A549 (cell line): ENCODE measurements at regions not wholly inside any gene's neighbourhood (a gene's known extent, or its start where the extent isn't known, plus 50 kb on each side); places are given as distances from the start of the nearest gene placed in this dataset.
"Not testable (repeated sequence)": the region's sequence is repeated elsewhere in the genome, so short reads cannot be mapped to it uniquely, and the experiment has no call there.

ENCODE experiments used
- ATAC-seq, 2 experiments: fragments of 200-7000 bp in 1 of 2; fragments of >200 bp in 1 of 2; cut with Nextera tagmentation in 1 of 2; cut with Tn5 transposase in 1 of 2; 3 replicates each; pipeline versions ENCODE4 v1.8.0 to v1.9.1; 2018 to 2020; ENCODE audit warnings: mild to moderate bottlenecking in 1 of 2, moderate library complexity in 1 of 2
- CTCF ChIA-PET: fragments of 300-600 bp; sonication (Branson Sonifier 250); formaldehyde crosslinking; extraction: SDS; loops from one replicate; lab custom pipeline; 2021; ENCODE audit warnings: antibody characterized with exemption, inconsistent platforms; lab: Yijun Ruan, JAX
- POLR2A ChIA-PET: fragments of 350-600 bp; formaldehyde crosslinking; extraction: SDS; loops from one replicate; lab custom pipeline; 2021; ENCODE audit warnings: antibody characterized with exemption, inconsistent platforms; lab: Yijun Ruan, JAX
- DNase-seq, 2 experiments: peaks; one replicate each; pipeline versions ENCODE4 v3.0.0 to v3.0.0-alpha.2; 2011 to 2016; ENCODE audit warnings: low read depth in 1 of 2, low spot score in 1 of 2
- FAIRE-seq: peaks from 2 replicates; lab custom pipeline; 2011; peaks lifted over from hg19 to GRCh38; lab: Jason Lieb, UNC
- H3K27ac ChIP-seq, 2 experiments: fragments of >200 bp; sonication (Bioruptor Twin); formaldehyde crosslinking; 3 replicates each; pipeline ENCODE4 v1.5.1; 2016 to 2017
- H3K4me1 ChIP-seq: fragments of >200 bp; sonication (Bioruptor Twin); formaldehyde crosslinking; 3 replicates; pipeline ENCODE4 v1.6.1; 2016
- H3K4me2 ChIP-seq: fragments of >200 bp; sonication (Bioruptor Twin); formaldehyde crosslinking; 3 replicates; pipeline ENCODE4 v1.6.1; 2016
- H3K4me3 ChIP-seq: fragments of >200 bp; sonication (Bioruptor Twin); formaldehyde crosslinking; 3 replicates; pipeline ENCODE4 v1.5.1; 2016
- H3K9me3 ChIP-seq: fragments of >200 bp; sonication (Bioruptor Twin); formaldehyde crosslinking; 3 replicates; pipeline ENCODE4 v1.6.1; 2016
- ATOH8 ChIP-seq: fragments of 250-450 bp; sonication (Bioruptor Pico); IDR thresholded peaks from 2 replicates; pipeline ENCODE4 v1.5.0; 2020; ENCODE audit warnings: low read depth, mild to moderate bottlenecking, moderate library complexity
- BCL3 ChIP-seq: fragments of >200 bp; sonication (Bioruptor Twin); formaldehyde crosslinking; IDR thresholded peaks from 3 replicates; pipeline ENCODE4 v1.6.1; 2016
- CBX8 ChIP-seq: fragments of 200-600 bp; sonication (generic); IDR thresholded peaks from 2 replicates; pipeline ENCODE4 v1.6.1; 2016
- ELK1 ChIP-seq: fragments of 150-350 bp; IDR thresholded peaks from 2 replicates; pipeline ENCODE4 v1.6.1; 2014; ENCODE audit warnings: low read depth, mild to moderate bottlenecking, low read length
- FOSL2 ChIP-seq, 2 experiments: fragments of 450-650 bp in 1 of 2; fragments of >200 bp in 1 of 2; sonication (Bioruptor Twin) in 1 of 2; formaldehyde crosslinking; IDR thresholded peaks; 2 replicates each; pipeline versions ENCODE4 v1.5.0 to v1.6.1; 2016 to 2020; ENCODE audit warnings: mild to moderate bottlenecking in 1 of 2, moderate library complexity in 1 of 2
- FOXS1 ChIP-seq: fragments of 250-450 bp; sonication (Bioruptor Pico); IDR thresholded peaks from 2 replicates; pipeline ENCODE4 v1.5.0; 2020; ENCODE audit warnings: mild to moderate bottlenecking, moderate library complexity
- GATA3 ChIP-seq: IDR thresholded peaks from 2 replicates; pipeline ENCODE4 v1.6.1; 2012; ENCODE audit warnings: borderline replicate concordance
- MAZ ChIP-seq: fragments of 150-350 bp; IDR thresholded peaks from 2 replicates; pipeline ENCODE4 v1.6.1; 2014; ENCODE audit warnings: antibody characterized with exemption, low read depth, low read length, borderline replicate concordance
- MYC ChIP-seq: IDR thresholded peaks from 2 replicates; pipeline ENCODE4 v1.6.1; 2012; ENCODE audit warnings: mild to moderate bottlenecking, inconsistent platforms, low read length, improper control_type of control experiment, borderline replicate concordance
- NR3C1 ChIP-seq: fragments of >200 bp; sonication (Bioruptor Twin); formaldehyde crosslinking; IDR thresholded peaks from 3 replicates; pipeline ENCODE4 v1.6.1; 2017
- RAD21 ChIP-seq, 2 experiments: fragments of >200 bp in 1 of 2; sonication (Bioruptor Twin) in 1 of 2; formaldehyde crosslinking in 1 of 2; IDR thresholded peaks in 1 of 2; conservative IDR thresholded peaks in 1 of 2; 2 replicates in 1 of 2; 3 replicates in 1 of 2; pipeline ENCODE4 v1.6.1; 2012 to 2018; ENCODE audit warnings: inconsistent platforms in 1 of 2
- REST ChIP-seq: fragments of 200-600 bp; sonication (generic); IDR thresholded peaks from 2 replicates; pipeline ENCODE4 v1.6.1; 2016; ENCODE audit warnings: antibody characterized with exemption, mild to moderate bottlenecking, moderate library complexity
- TFCP2L1 ChIP-seq: fragments of 250-450 bp; sonication (Bioruptor Pico); IDR thresholded peaks from 2 replicates; pipeline ENCODE4 v1.5.0; 2021; ENCODE audit warnings: mild to moderate bottlenecking
- ZC3H11A ChIP-seq: fragments of 450-650 bp; IDR thresholded peaks from 2 replicates; pipeline ENCODE4 v1.6.1; 2014; ENCODE audit warnings: antibody characterized with exemption, mild to moderate bottlenecking
- ZSCAN20 ChIP-seq: fragments of 250-450 bp; sonication (Bioruptor Pico); IDR thresholded peaks from 2 replicates; pipeline ENCODE4 v1.8.0; 2022; ENCODE audit warnings: mild to moderate bottlenecking, moderate library complexity
- WGBS: methylation state at CpG from one replicate; pipeline ENCODE4 v1.1.6; 2017; ENCODE audit errors: missing lambda C conversion rate; 5-methylcytosine and 5-hydroxymethylcytosine counted together

GRCh38 chr1:58855274-58856165 lies 71.7 kb upstream of the JUN start:
- no peaks in the 10 kb centered on the region for H3K9me3 ChIP-seq
- peak overlapping the region in 1 of 2 experiments; percentile 48; a peak in 2 of 6 replicates for H3K27ac ChIP-seq
- POLR2A ChIA-PET: no interaction called here
- TF ChIP-seq ZC3H11A (no peak), CBX8 (no peak), MAZ (no peak), NR3C1 (no peak), ELK1 (no peak), ZSCAN20 (CRISPR knock-in tag) (no peak), MYC (no peak)
- ATAC-seq (no peak), DNase-seq (no peak), FAIRE-seq (no peak)
- H3K4me1 ChIP-seq: peaks cover 16% of the 10 kb centered on the region
- no peak overlapping the region for H3K4me2 ChIP-seq
- no peak overlapping the region for H3K4me3 ChIP-seq
- 82% methylated on average over 10 of the region's 10 CpGs for WGBS
- CTCF ChIA-PET: interaction anchor here (0.6 to 1.6 kb wide), 2 partner anchors 71 to 172 kb away, joined by 3 to 5 read pairs; partner anchors contain the start of gene JUN

GRCh38 chr1:58856281-58856680 lies 72.4 kb upstream of the JUN start:
- CTCF ChIA-PET: interaction anchor here (0.6 kb wide), 1 partner anchor 173 kb away, joined by 3 read pairs; no protein-coding TSS in a partner anchor
- H3K9me3 ChIP-seq, H3K27ac ChIP-seq, ATAC-seq, POLR2A ChIA-PET, H3K4me2 ChIP-seq, DNase-seq, FAIRE-seq, H3K4me3 ChIP-seq: not testable (repeated sequence)
- peaks cover 16% of the 10 kb centered on the region for H3K4me1 ChIP-seq
- 92% methylated on average over 1 of the region's 1 CpG for WGBS

- TF ChIP-seq TFCP2L1 (CRISPR knock-in tag): no peak
- TF ChIP-seq RAD21 (conservative IDR thresholded peaks at IDR 0.05 in 1 of 2, IDR thresholded peaks at IDR 0.05 in 1 of 2): no peak
- no peak for TF ChIP-seq ZC3H11A
- no peak for TF ChIP-seq FOSL2 (IDR thresholded peaks at IDR 0.05)
- TF ChIP-seq FOSL2 (CRISPR knock-in tag; IDR thresholded peaks at IDR 0.05): no peak
- TF ChIP-seq REST: no peak
- no peak for TF ChIP-seq ATOH8 (CRISPR knock-in tag)
- no peak for TF ChIP-seq MYC
- TF ChIP-seq GATA3: no peak
- TF ChIP-seq BCL3: no peak
- TF ChIP-seq FOXS1: no peak
- no peak overlapping the region for H3K4me2 ChIP-seq
- DNase-seq: no peak
- peaks cover 22% of the 10 kb centered on the region for H3K4me1 ChIP-seq
- peak overlapping the region in 1 of 2 experiments; percentile 37; a peak in 3 of 6 replicates for H3K27ac ChIP-seq
- WGBS: 38% methylated on average over 3 of the region's 3 CpGs
- POLR2A ChIA-PET: no interaction called here
- peak in 1 of 2 experiments; percentile 49; a peak in 3 of 6 replicates for ATAC-seq
- H3K4me3 ChIP-seq: no peak overlapping the region
- FAIRE-seq: no peak
- CTCF ChIA-PET: interaction anchor here (0.9 to 1.8 kb wide), 4 partner anchors 9 to 19 kb away, joined by 3 to 11 read pairs (median 3); no protein-coding TSS in a partner anchor
- no peaks in the 10 kb centered on the region for H3K9me3 ChIP-seq
These were observed 74.1 kb upstream of the JUN start for GRCh38 chr1:58857680-58858673.
